OCI-LY7 (cell line): ENCODE measurements at regions not wholly inside any gene's neighbourhood (a gene's known extent, or its start where the extent isn't known, plus 50 kb on each side); places are given as distances from the start of the nearest gene placed in this dataset.

Experiments used
- BruUV-seq: library from RNA; stranded (reverse); fragments of 400-500 nt; replicated peaks from 2 replicates; lab custom pipeline; 2021; lab: Mats Ljungman, UMichigan
- CTCF ChIA-PET: fragments of 300-600 bp; sonication (Branson Sonifier 250); formaldehyde crosslinking; loops from one replicate; lab custom pipeline; 2022; ENCODE audit warnings: antibody characterized with exemption; ENCODE audit not compliant: unreplicated experiment; lab: Charles Lee
- POLR2A ChIA-PET: fragments of 300-600 bp; sonication (Branson Sonifier 250); formaldehyde crosslinking; loops from one replicate; lab custom pipeline; 2022; ENCODE audit warnings: antibody characterized with exemption; lab: Charles Lee
- DNase-seq: peaks from one replicate; pipeline ENCODE4 v3.0.0-alpha.2; 2015; ENCODE audit warnings: low spot score
- H2AFZ ChIP-seq: fragments of 200-600 bp; sonication (generic), shearing (Covaris generic); 2 replicates; pipeline ENCODE4 v1.6.1; 2014; ENCODE audit warnings: mild to moderate bottlenecking, antibody characterized with exemption, low read length, moderate library complexity
- H3K27ac ChIP-seq: fragments of 200-600 bp; sonication (generic); 2 replicates; pipeline ENCODE4 v1.5.1; 2014; ENCODE audit warnings: mixed run types, low read depth, mild to moderate bottlenecking, moderate library complexity, low read length, inconsistent platforms; ENCODE audit not compliant: poor library complexity, severe bottlenecking
- H3K36me3 ChIP-seq: fragments of 200-600 bp; sonication (generic); 2 replicates; pipeline ENCODE4 v1.6.1; 2014; ENCODE audit warnings: mild to moderate bottlenecking, antibody characterized with exemption, low read length, moderate library complexity, mixed read lengths; ENCODE audit not compliant: insufficient read depth
- H3K4me1 ChIP-seq: fragments of 200-600 bp; sonication (generic); 2 replicates; pipeline ENCODE4 v1.5.1; 2014; ENCODE audit warnings: mild to moderate bottlenecking, low read length; ENCODE audit not compliant: insufficient read depth, poor library complexity, severe bottlenecking
- H3K4me2 ChIP-seq: fragments of 200-600 bp; sonication (generic); 2 replicates; pipeline ENCODE4 v1.6.1; 2014; ENCODE audit warnings: mild to moderate bottlenecking, low read length
- H3K4me3 ChIP-seq: fragments of 200-600 bp; sonication (generic); 2 replicates; pipeline ENCODE4 v1.5.1; 2014; ENCODE audit warnings: mild to moderate bottlenecking, low read depth, low read length; ENCODE audit not compliant: poor library complexity, severe bottlenecking
- H3K79me2 ChIP-seq: fragments of 200-600 bp; sonication (generic); 2 replicates; pipeline ENCODE4 v1.6.1; 2016; ENCODE audit warnings: low read depth, mild to moderate bottlenecking, low read length, moderate library complexity, mixed read lengths; ENCODE audit not compliant: insufficient read depth
- H3K9me2 ChIP-seq: fragments of 200-600 bp; sonication (generic); 2 replicates; pipeline ENCODE4 v1.6.1; 2016; ENCODE audit warnings: mild to moderate bottlenecking, low read length, mixed read lengths; ENCODE audit not compliant: insufficient read depth
- H3K9me3 ChIP-seq: fragments of 200-600 bp; sonication (generic); 2 replicates; pipeline ENCODE4 v1.6.1; 2014; ENCODE audit warnings: mild to moderate bottlenecking, mixed run types, low read length, mixed read lengths
- H4K20me1 ChIP-seq: fragments of 200-600 bp; sonication (generic); 2 replicates; pipeline ENCODE4 v1.6.1; 2014; ENCODE audit warnings: mild to moderate bottlenecking, antibody characterized with exemption, low read length, moderate library complexity, mixed read lengths; ENCODE audit not compliant: insufficient read depth
- CTCF ChIP-seq: fragments of 200-600 bp; sonication (generic); conservative IDR thresholded peaks from 2 replicates; pipeline ENCODE4 v1.5.1; 2014; ENCODE audit warnings: mild to moderate bottlenecking, antibody characterized with exemption, low read length, moderate library complexity, mixed read lengths
- EZH2phosphoT487 ChIP-seq: fragments of 200-600 bp; sonication (generic); IDR thresholded peaks from 2 replicates; pipeline ENCODE4 v1.6.1; 2018; ENCODE audit warnings: low read depth, borderline replicate concordance, mild to moderate bottlenecking, mixed run types, antibody characterized with exemption, low read length, moderate library complexity, mixed read lengths
- intact Hi-C: fragments of 100-400 bp; cut with micrococcal nuclease; formaldehyde crosslinking; loops from one replicate; pipeline ENCODE4 v1.10.0; 2022; ENCODE audit not compliant: unreplicated experiment

GRCh38 chr4:58981828-58982227, 1871.6 kb upstream of the IGFBP7 start:
- no peak for DNase-seq
- ChIA-PET POLR2A (no interaction called here), CTCF (no interaction called here)
- intact Hi-C loops, result no loop called here
- Histone ChIP-seq H2AFZ (no peak overlapping the region), H3K27ac (no peak overlapping the region), H3K9me3 (0 out of 2 replicates have a peak, but pooled peaks cover 4% of the 10 kb centered on the region), H3K36me3 (no peaks in the 10 kb centered on the region), H3K9me2 (no peaks in the 10 kb centered on the region), H4K20me1 (no peaks in the 10 kb centered on the region), H3K4me1 (no peaks in the 10 kb centered on the region), H3K79me2 (no peaks in the 10 kb centered on the region), H3K4me3 (no peak overlapping the region), H3K4me2 (no peak overlapping the region)
- no TSS peak for BruUV-seq
- TF ChIP-seq CTCF, result no peak
- no peak for TF ChIP-seq EZH2phosphoT487

DNA sequence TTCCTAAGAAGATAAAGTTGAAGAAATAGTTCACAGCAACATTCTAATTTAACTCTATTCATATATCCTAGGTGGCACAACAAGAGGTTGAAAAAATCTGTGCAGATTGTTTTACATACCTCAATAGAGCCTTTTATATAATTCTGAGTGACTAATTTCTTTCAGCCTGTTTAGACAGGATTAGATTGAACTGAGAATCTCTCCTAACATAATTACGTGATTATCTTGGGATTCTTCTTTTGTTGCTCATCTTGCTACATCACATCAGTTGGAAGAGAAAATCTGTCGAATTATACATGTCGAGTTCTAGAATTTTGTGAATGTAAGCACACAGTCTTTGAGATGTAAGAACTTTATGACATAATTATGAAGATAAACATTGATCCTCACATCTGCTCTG, 1873.7 kb upstream of the IGFBP7 start:
- BruUV-seq, result no TSS peak
- CTCF ChIA-PET, result no interaction called here

DNA sequence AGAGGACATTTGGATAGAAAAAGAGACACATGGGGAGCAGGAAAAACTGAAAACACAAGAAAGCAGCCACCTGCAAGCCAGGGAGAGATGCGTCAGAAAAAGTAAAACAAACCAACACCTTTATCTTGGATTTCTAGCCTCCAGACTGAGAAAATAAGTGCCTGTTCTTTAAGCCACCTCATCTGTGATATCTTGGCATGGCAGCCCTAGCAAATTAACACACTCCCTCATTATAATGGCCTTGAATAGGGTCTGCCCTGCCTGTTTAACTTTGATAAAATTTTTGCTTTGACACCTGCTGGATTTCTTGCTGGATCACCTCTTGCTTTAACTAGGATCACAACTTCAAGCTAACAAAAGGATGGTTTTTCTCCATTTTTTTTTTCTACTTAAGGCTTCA, 1892.0 kb upstream of the IGFBP7 start:
- Histone ChIP-seq H3K4me1 (no peaks in the 10 kb centered on the region), H3K36me3 (no peaks in the 10 kb centered on the region), H3K4me2 (no peak overlapping the region), H4K20me1 (no peaks in the 10 kb centered on the region), H2AFZ (no peak overlapping the region), H3K4me3 (no peak overlapping the region), H3K9me2 (no peaks in the 10 kb centered on the region), H3K79me2 (no peaks in the 10 kb centered on the region), H3K9me3 (no peaks in the 10 kb centered on the region), H3K27ac (no peak overlapping the region)
- TF ChIP-seq CTCF (no peak), EZH2phosphoT487 (no peak)
- no peak for DNase-seq
- intact Hi-C loops, result no loop called here
- CTCF ChIA-PET, result no interaction called here
- POLR2A ChIA-PET, result no interaction called here
- no TSS peak for BruUV-seq

More for the DNA sequence above, 1873.7 kb upstream of the IGFBP7 start:
- H4K20me1 ChIP-seq, result no peaks in the 10 kb centered on the region
- no peaks in the 10 kb centered on the region for H3K9me2 ChIP-seq
- H3K4me2 ChIP-seq, result no peak overlapping the region
- no peak overlapping the region for H3K4me3 ChIP-seq
- DNase-seq, result no peak
- no peaks in the 10 kb centered on the region for H3K36me3 ChIP-seq
- no peaks in the 10 kb centered on the region for H3K79me2 ChIP-seq
- no peak overlapping the region for H3K27ac ChIP-seq
- H3K9me3 ChIP-seq, result 0 out of 2 replicates have a peak, but pooled peaks cover 5% of the 10 kb centered on the region
- TF ChIP-seq CTCF, result no peak
- no peaks in the 10 kb centered on the region for H3K4me1 ChIP-seq
- H2AFZ ChIP-seq, result no peak overlapping the region
- POLR2A ChIA-PET, result no interaction called here
- intact Hi-C loops, result no loop called here
